ENCODE measurements at regions not wholly inside any gene's neighbourhood (a gene's known extent, or its start where the extent isn't known, plus 50 kb on each side); places are given as distances from the start of the nearest gene placed in this dataset.

GRCh38 chr16:85549766-85550421, 63.2 kb upstream of the GSE1 start:
- no peak overlapping the region for H3K4me3 ChIP-seq (ENCODE audit: insufficient read depth, low read depth, low read length)
- no peak overlapping the region for H2AFZ ChIP-seq (ENCODE audit: low read depth, low read length)
- FAIRE-seq (no peak), DNase-seq (ENCODE audit: low read depth) (no peak)
- H4K20me1 ChIP-seq (ENCODE audit: insufficient read depth, low read length), result peaks cover 24% of the 10 kb centered on the region
- peaks cover 9% of the 10 kb centered on the region for H3K4me1 ChIP-seq (ENCODE audit: insufficient read depth, low read length)
- H3K4me3 Mint-ChIP-seq (ENCODE audit: unreplicated experiment), result no peak overlapping the region
- H3K27ac ChIP-seq (ENCODE audit: low read depth, low read length), result no peak overlapping the region
- peaks cover 2% of the 10 kb centered on the region for H3K36me3 Mint-ChIP-seq (ENCODE audit: low read depth, unreplicated experiment)
- H3K27ac Mint-ChIP-seq (ENCODE audit: unreplicated experiment), result no peak overlapping the region
- peaks cover 24% of the 10 kb centered on the region for H3K27me3 Mint-ChIP-seq (ENCODE audit: low read depth, unreplicated experiment)
- H3K27me3 ChIP-seq (ENCODE audit: insufficient read depth, low read length), result no peaks in the 10 kb centered on the region
- H3K9ac ChIP-seq (ENCODE audit: low read length), result no peak overlapping the region
- H3K9me3 Mint-ChIP-seq (ENCODE audit: unreplicated experiment), result peaks cover 4% of the 10 kb centered on the region
- no peak for TF ChIP-seq EZH2 (IDR thresholded peaks at IDR 0.05; ENCODE audit: insufficient read depth, low read length)
- no peak for TF ChIP-seq CTCF (IDR thresholded peaks at IDR 0.05; ENCODE audit: insufficient read depth, low read depth, low read length)
- H3K9me3 ChIP-seq (ENCODE audit: insufficient read depth, low read depth, low read length), result no peaks in the 10 kb centered on the region
- H3K4me1 Mint-ChIP-seq (ENCODE audit: low read depth, unreplicated experiment), result peaks cover 2% of the 10 kb centered on the region
- H3K4me2 ChIP-seq (ENCODE audit: low read length), result no peak overlapping the region
- H3K36me3 ChIP-seq (ENCODE audit: insufficient read depth, low read length), result no peaks in the 10 kb centered on the region
- H3K79me2 ChIP-seq (ENCODE audit: insufficient read depth, low read length), result no peaks in the 10 kb centered on the region

- no peaks in the 10 kb centered on the region for H3K27me3 ChIP-seq (ENCODE audit: insufficient read depth, low read length)
- peaks cover 2% of the 10 kb centered on the region for H3K9me3 Mint-ChIP-seq (ENCODE audit: unreplicated experiment)
- no peak overlapping the region for H3K4me3 Mint-ChIP-seq (ENCODE audit: unreplicated experiment)
- no peak for FAIRE-seq
- DNase-seq (ENCODE audit: low read depth), result no peak
- no peak overlapping the region for H3K27ac Mint-ChIP-seq (ENCODE audit: unreplicated experiment)
- TF ChIP-seq EZH2 (IDR thresholded peaks at IDR 0.05; ENCODE audit: insufficient read depth, low read length) (no peak), CTCF (IDR thresholded peaks at IDR 0.05; ENCODE audit: insufficient read depth, low read depth, low read length) (no peak)
- H3K4me2 ChIP-seq (ENCODE audit: low read length), result no peak overlapping the region
- no peak overlapping the region for H3K9ac ChIP-seq (ENCODE audit: low read length)
- H2AFZ ChIP-seq (ENCODE audit: low read depth, low read length), result no peak overlapping the region
- peaks cover 2% of the 10 kb centered on the region for H3K4me1 Mint-ChIP-seq (ENCODE audit: low read depth, unreplicated experiment)
- H3K9me3 ChIP-seq (ENCODE audit: insufficient read depth, low read depth, low read length), result no peaks in the 10 kb centered on the region
- H3K4me3 ChIP-seq (ENCODE audit: insufficient read depth, low read depth, low read length), result no peak overlapping the region
- H3K27ac ChIP-seq (ENCODE audit: low read depth, low read length), result no peak overlapping the region
- peaks cover 18% of the 10 kb centered on the region for H3K27me3 Mint-ChIP-seq (ENCODE audit: low read depth, unreplicated experiment)
- H4K20me1 ChIP-seq (ENCODE audit: insufficient read depth, low read length), result peaks cover 19% of the 10 kb centered on the region
- no peaks in the 10 kb centered on the region for H3K36me3 ChIP-seq (ENCODE audit: insufficient read depth, low read length)
- peaks cover 9% of the 10 kb centered on the region for H3K4me1 ChIP-seq (ENCODE audit: insufficient read depth, low read length)
- no peaks in the 10 kb centered on the region for H3K79me2 ChIP-seq (ENCODE audit: insufficient read depth, low read length)
- peaks cover 2% of the 10 kb centered on the region for H3K36me3 Mint-ChIP-seq (ENCODE audit: low read depth, unreplicated experiment)
Measured at GRCh38 chr16:85550422-85550864, 62.7 kb upstream of the GSE1 start.
